HUES48 (cell line): ENCODE measurements at regions not wholly inside any gene's neighbourhood (a gene's known extent, or its start where the extent isn't known, plus 50 kb on each side); places are given as distances from the start of the nearest gene placed in this dataset.

Source experiments
- H3K27ac ChIP-seq: one replicate; pipeline ENCODE4 v1.7.0; 2013; ENCODE audit warnings: low read depth, low read length, inconsistent platforms
- H3K27me3 ChIP-seq: 2 replicates; pipeline ENCODE4 v1.6.1; 2013; ENCODE audit warnings: mild to moderate bottlenecking, low read length; ENCODE audit not compliant: control insufficient read depth, insufficient read depth
- H3K36me3 ChIP-seq: 2 replicates; pipeline ENCODE4 v1.6.1; 2013; ENCODE audit warnings: low read length; ENCODE audit not compliant: control insufficient read depth, insufficient read depth
- H3K4me1 ChIP-seq: 2 replicates; pipeline ENCODE4 v1.6.1; 2013; ENCODE audit warnings: mild to moderate bottlenecking, low read length; ENCODE audit not compliant: control insufficient read depth, insufficient read depth
- H3K4me3 ChIP-seq: 2 replicates; pipeline ENCODE4 v1.5.1; 2013; ENCODE audit warnings: mild to moderate bottlenecking, low read depth, low read length
- H3K9ac ChIP-seq: 2 replicates; pipeline ENCODE4 v1.6.1; 2013; ENCODE audit warnings: mild to moderate bottlenecking, low read depth, low read length, moderate library complexity
- H3K9me3 ChIP-seq: 2 replicates; pipeline ENCODE4 v1.6.1; 2013; ENCODE audit warnings: low read length; ENCODE audit not compliant: control insufficient read depth, insufficient read depth

GRCh38 chr20:60870040-60870439 lies 382.0 kb upstream of the CDH4 start:
- no peaks in the 10 kb centered on the region for H3K9me3 ChIP-seq

GRCh38 chr20:60872224-60872623 lies 379.8 kb upstream of the CDH4 start:
- Histone ChIP-seq H3K4me1 (no peaks in the 10 kb centered on the region), H3K9ac (no peak overlapping the region), H3K27me3 (peaks cover 4% of the 10 kb centered on the region), H3K9me3 (no peaks in the 10 kb centered on the region), H3K27ac (no peak overlapping the region), H3K4me3 (no peak overlapping the region), H3K36me3 (no peaks in the 10 kb centered on the region)

More at GRCh38 chr20:60870040-60870439, 382.0 kb upstream of the CDH4 start:
- no peak overlapping the region for H3K4me3 ChIP-seq
- H3K36me3 ChIP-seq = no peaks in the 10 kb centered on the region
- H3K27me3 ChIP-seq = peaks cover 4% of the 10 kb centered on the region
- no peak overlapping the region for H3K27ac ChIP-seq
- H3K4me1 ChIP-seq = no peaks in the 10 kb centered on the region
- no peak overlapping the region for H3K9ac ChIP-seq

- H3K36me3 ChIP-seq = no peaks in the 10 kb centered on the region
Observed at GRCh38 chr20:60877071-60877857, 374.8 kb upstream of the CDH4 start.

GRCh38 chr20:60882836-60883235 lies 369.2 kb upstream of the CDH4 start:
- Histone ChIP-seq H3K4me3 (no peak overlapping the region), H3K36me3 (no peaks in the 10 kb centered on the region), H3K27ac (no peak overlapping the region), H3K4me1 (no peaks in the 10 kb centered on the region), H3K9ac (no peak overlapping the region), H3K27me3 (no peaks in the 10 kb centered on the region; the same call in 1 of the 2 replicates), H3K9me3 (no peaks in the 10 kb centered on the region)

More at GRCh38 chr20:60877071-60877857, 374.8 kb upstream of the CDH4 start:
- Histone ChIP-seq H3K27ac (no peak overlapping the region), H3K27me3 (no peaks in the 10 kb centered on the region; the same call in 1 of the 2 replicates), H3K4me3 (no peak overlapping the region), H3K4me1 (no peaks in the 10 kb centered on the region), H3K9me3 (no peaks in the 10 kb centered on the region), H3K9ac (no peak overlapping the region)

- H3K36me3 ChIP-seq = no peaks in the 10 kb centered on the region
- H3K9me3 ChIP-seq = no peaks in the 10 kb centered on the region
- H3K27me3 ChIP-seq = no peaks in the 10 kb centered on the region; the same call in 1 of the 2 replicates
- no peaks in the 10 kb centered on the region for H3K4me1 ChIP-seq
- no peak overlapping the region for H3K27ac ChIP-seq
- H3K9ac ChIP-seq = no peak overlapping the region
- H3K4me3 ChIP-seq = no peak overlapping the region
Observed at GRCh38 chr20:60883496-60883895, 368.6 kb upstream of the CDH4 start.

- H3K4me1 ChIP-seq = no peaks in the 10 kb centered on the region
- no peaks in the 10 kb centered on the region for H3K36me3 ChIP-seq
- H3K4me3 ChIP-seq = no peak overlapping the region
- H3K27ac ChIP-seq = no peak overlapping the region
- H3K27me3 ChIP-seq = no peaks in the 10 kb centered on the region; the same call in none of the 2 replicates
- H3K9me3 ChIP-seq = no peaks in the 10 kb centered on the region
- H3K9ac ChIP-seq = no peak overlapping the region
Observed at GRCh38 chr20:60884277-60884676, 367.8 kb upstream of the CDH4 start.

GRCh38 chr20:60888771-60889170 lies 363.3 kb upstream of the CDH4 start:
- no peaks in the 10 kb centered on the region for H3K9me3 ChIP-seq
- no peaks in the 10 kb centered on the region for H3K36me3 ChIP-seq
- H3K4me3 ChIP-seq = no peak overlapping the region
- H3K9ac ChIP-seq = no peak overlapping the region
- no peaks in the 10 kb centered on the region; the same call in none of the 2 replicates for H3K27me3 ChIP-seq
- H3K4me1 ChIP-seq = no peaks in the 10 kb centered on the region
- H3K27ac ChIP-seq = no peak overlapping the region

- no peaks in the 10 kb centered on the region; the same call in 1 of the 2 replicates for H3K4me1 ChIP-seq
- H3K9ac ChIP-seq = no peak overlapping the region
- H3K9me3 ChIP-seq = no peaks in the 10 kb centered on the region
- H3K4me3 ChIP-seq = no peak overlapping the region
- H3K27me3 ChIP-seq = no peaks in the 10 kb centered on the region; the same call in 1 of the 2 replicates
- H3K27ac ChIP-seq = no peak overlapping the region
- no peaks in the 10 kb centered on the region for H3K36me3 ChIP-seq
Observed at GRCh38 chr20:60892095-60892813, 359.8 kb upstream of the CDH4 start.

GRCh38 chr20:60894091-60894490 lies 358.0 kb upstream of the CDH4 start:
- Histone ChIP-seq H3K27ac (no peak overlapping the region), H3K27me3 (no peaks in the 10 kb centered on the region; the same call in 1 of the 2 replicates), H3K9ac (no peak overlapping the region), H3K4me3 (no peak overlapping the region), H3K36me3 (no peaks in the 10 kb centered on the region), H3K4me1 (peaks cover 9% of the 10 kb centered on the region), H3K9me3 (no peaks in the 10 kb centered on the region)

GRCh38 chr20:60895363-60896079 lies 356.5 kb upstream of the CDH4 start:
- Histone ChIP-seq H3K9ac (no peak overlapping the region), H3K9me3 (no peaks in the 10 kb centered on the region), H3K4me3 (no peak overlapping the region), H3K27ac (no peak overlapping the region), H3K36me3 (no peaks in the 10 kb centered on the region), H3K27me3 (no peaks in the 10 kb centered on the region), H3K4me1 (peaks cover 22% of the 10 kb centered on the region)
